ENCODE measurements at regions not wholly inside any gene's neighbourhood (a gene's known extent, or its start where the extent isn't known, plus 50 kb on each side); places are given as distances from the start of the nearest gene placed in this dataset.

DNA sequence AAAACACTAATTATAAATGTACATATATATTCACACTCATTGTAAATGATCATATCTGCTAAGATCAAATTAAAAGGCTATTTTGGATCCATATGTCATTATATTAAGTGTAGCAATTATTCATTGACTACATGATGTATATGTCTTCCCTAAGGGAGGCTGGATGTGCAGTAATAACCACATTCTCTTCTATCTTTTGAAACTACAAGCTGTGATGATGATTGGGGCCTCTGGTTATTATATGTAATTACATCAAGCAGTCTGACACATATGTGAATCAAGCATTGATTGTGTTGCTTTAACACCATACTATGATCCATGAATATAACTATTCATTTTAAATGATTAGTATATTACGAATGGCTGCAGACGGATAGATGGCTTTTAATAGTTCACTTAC, 1973.4 kb downstream of the SUCLG1 start:
- Mint-ChIP-seq H3K9me3 (peaks cover 4 to 18% of the 10 kb centered on the region in 2 donors), H3K4me1 (no peaks in the 10 kb centered on the region), H3K27me3 (ENCODE audit: low read depth in 2 of 2) (no peaks in the 10 kb centered on the region), H3K27ac (no peak overlapping the region), H3K36me3 (peaks cover 7% of the 10 kb centered on the region), H3K4me3 (no peak overlapping the region)
- no peak for ATAC-seq
- Histone ChIP-seq H3K36me3 (ENCODE audit: control insufficient read depth, insufficient read depth, low read length) (no peaks in the 10 kb centered on the region), H3K4me3 (ENCODE audit: low read length) (no peak overlapping the region), H3K9me3 (ENCODE audit: control insufficient read depth, insufficient read depth, low read length) (no peaks in the 10 kb centered on the region), H3K27ac (ENCODE audit: low read length) (no peak overlapping the region), H3K27me3 (ENCODE audit: control insufficient read depth, insufficient read depth, low read length) (no peaks in the 10 kb centered on the region), H3K4me1 (ENCODE audit: control insufficient read depth, insufficient read depth, low read length) (no peaks in the 10 kb centered on the region)
- 83% methylated on average over 1 of the region's 2 CpGs for WGBS (ENCODE audit: insufficient coverage)
- TF ChIP-seq, protein P1, sequence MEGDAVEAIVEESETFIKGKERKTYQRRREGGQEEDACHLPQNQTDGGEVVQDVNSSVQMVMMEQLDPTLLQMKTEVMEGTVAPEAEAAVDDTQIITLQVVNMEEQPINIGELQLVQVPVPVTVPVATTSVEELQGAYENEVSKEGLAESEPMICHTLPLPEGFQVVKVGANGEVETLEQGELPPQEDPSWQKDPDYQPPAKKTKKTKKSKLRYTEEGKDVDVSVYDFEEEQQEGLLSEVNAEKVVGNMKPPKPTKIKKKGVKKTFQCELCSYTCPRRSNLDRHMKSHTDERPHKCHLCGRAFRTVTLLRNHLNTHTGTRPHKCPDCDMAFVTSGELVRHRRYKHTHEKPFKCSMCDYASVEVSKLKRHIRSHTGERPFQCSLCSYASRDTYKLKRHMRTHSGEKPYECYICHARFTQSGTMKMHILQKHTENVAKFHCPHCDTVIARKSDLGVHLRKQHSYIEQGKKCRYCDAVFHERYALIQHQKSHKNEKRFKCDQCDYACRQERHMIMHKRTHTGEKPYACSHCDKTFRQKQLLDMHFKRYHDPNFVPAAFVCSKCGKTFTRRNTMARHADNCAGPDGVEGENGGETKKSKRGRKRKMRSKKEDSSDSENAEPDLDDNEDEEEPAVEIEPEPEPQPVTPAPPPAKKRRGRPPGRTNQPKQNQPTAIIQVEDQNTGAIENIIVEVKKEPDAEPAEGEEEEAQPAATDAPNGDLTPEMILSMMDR (IDR thresholded peaks at IDR 0.05) = no peak
- no peak for DNase-seq
- intact Hi-C loops (cut with micrococcal nuclease) = no loop called here

DNA sequence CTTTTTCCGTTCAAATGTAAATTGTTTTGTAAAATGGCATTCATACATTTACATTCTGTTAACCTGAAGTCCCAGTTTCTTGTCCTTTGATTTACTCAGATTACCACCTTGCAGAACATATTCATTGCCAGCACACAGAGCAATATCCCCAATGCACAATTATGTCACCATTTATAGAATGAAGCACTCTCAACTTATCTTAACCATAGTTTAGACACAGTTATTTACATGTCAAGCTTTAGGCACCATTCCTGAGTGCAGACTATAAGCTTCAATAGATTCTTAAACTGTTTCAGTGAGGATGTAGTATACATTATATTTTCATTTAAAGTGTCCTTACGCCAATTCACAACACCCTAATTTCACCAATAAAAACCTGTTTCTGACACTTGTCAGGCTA, 1977.9 kb downstream of the SUCLG1 start:
- no CpG with 5 or more reads among the region's 2 CpGs for WGBS (ENCODE audit: insufficient coverage)
- Mint-ChIP-seq H3K27me3 (ENCODE audit: low read depth in 2 of 2) (no peaks in the 10 kb centered on the region), H3K36me3 (peaks cover 7% of the 10 kb centered on the region), H3K4me1 (no peaks in the 10 kb centered on the region), H3K9me3 (peaks cover 6 to 28% of the 10 kb centered on the region in 2 donors), H3K4me3 (no peak overlapping the region), H3K27ac (no peak overlapping the region)
- intact Hi-C loops (cut with micrococcal nuclease) = no loop called here
- Histone ChIP-seq H3K36me3 (ENCODE audit: control insufficient read depth, insufficient read depth, low read length) (no peaks in the 10 kb centered on the region), H3K4me3 (ENCODE audit: low read length) (no peak overlapping the region), H3K9me3 (ENCODE audit: control insufficient read depth, insufficient read depth, low read length) (peaks cover 4% of the 10 kb centered on the region), H3K4me1 (ENCODE audit: control insufficient read depth, insufficient read depth, low read length) (no peaks in the 10 kb centered on the region), H3K27me3 (ENCODE audit: control insufficient read depth, insufficient read depth, low read length) (no peaks in the 10 kb centered on the region), H3K27ac (ENCODE audit: low read length) (no peak overlapping the region)
- TF ChIP-seq, protein P1 (IDR thresholded peaks at IDR 0.05) = no peak
- ATAC-seq (no peak), DNase-seq (no peak)

DNA sequence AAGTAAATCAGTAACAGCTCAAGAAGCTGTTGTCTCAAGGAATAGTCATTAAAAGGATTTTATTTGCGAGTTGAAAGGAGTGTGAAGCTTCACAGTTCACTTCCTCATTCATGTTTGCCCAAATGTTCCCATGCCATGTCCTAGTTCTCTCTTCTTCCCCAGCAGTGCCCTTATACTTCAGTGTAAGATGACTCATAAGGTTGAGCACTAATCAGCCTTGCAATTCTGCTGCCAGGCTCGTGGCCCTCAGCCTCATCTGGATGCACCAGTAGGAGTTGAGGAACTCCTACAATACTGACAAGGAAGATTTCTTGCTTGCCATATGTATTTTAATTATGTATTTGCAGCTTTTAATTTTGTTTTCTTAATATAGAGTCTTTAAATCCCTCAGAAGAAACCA, 1980.4 kb downstream of the SUCLG1 start:
- WGBS (ENCODE audit: insufficient coverage) = 70% methylated on average over 2 of the region's 2 CpGs
- Histone ChIP-seq H3K4me1 (ENCODE audit: control insufficient read depth, insufficient read depth, low read length) (no peaks in the 10 kb centered on the region), H3K36me3 (ENCODE audit: control insufficient read depth, insufficient read depth, low read length) (no peaks in the 10 kb centered on the region), H3K27ac (ENCODE audit: low read length) (no peak overlapping the region), H3K4me3 (ENCODE audit: low read length) (no peak overlapping the region), H3K27me3 (ENCODE audit: control insufficient read depth, insufficient read depth, low read length) (no peaks in the 10 kb centered on the region), H3K9me3 (ENCODE audit: control insufficient read depth, insufficient read depth, low read length) (peaks cover 7% of the 10 kb centered on the region)
- Mint-ChIP-seq H3K36me3 (no peaks in the 10 kb centered on the region), H3K27me3 (ENCODE audit: low read depth in 2 of 2) (no peaks in the 10 kb centered on the region), H3K4me1 (no peaks in the 10 kb centered on the region), H3K27ac (no peak overlapping the region), H3K9me3 (peaks cover 6 to 27% of the 10 kb centered on the region in 2 donors), H3K4me3 (no peak overlapping the region)
- no peak for DNase-seq
- no peak for ATAC-seq
- TF ChIP-seq, protein P1 (IDR thresholded peaks at IDR 0.05) = no peak
- intact Hi-C loops (cut with micrococcal nuclease) = no loop called here

DNA sequence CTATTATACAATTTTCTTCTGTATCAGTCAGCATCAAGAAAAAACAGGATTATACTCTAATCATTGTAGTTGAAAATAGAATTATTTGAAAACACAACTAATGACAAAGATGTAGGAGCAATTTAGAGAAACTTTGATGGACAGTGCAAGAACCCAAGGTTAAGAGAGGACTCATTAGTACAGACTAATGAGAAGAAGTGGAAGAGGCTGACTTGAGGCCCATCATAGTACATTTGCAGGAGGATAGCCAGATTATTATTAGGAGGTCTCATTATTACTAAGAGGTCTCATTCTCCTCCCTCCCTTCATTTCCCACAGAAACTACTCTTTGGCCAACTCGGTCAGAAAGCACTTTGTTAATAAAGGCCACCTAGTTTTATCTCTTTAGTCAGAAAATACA, 1983.0 kb downstream of the SUCLG1 start:
- H3K4me1 ChIP-seq (ENCODE audit: control insufficient read depth, insufficient read depth, low read length) = no peaks in the 10 kb centered on the region
- no peaks in the 10 kb centered on the region for H3K27me3 ChIP-seq (ENCODE audit: control insufficient read depth, insufficient read depth, low read length)
- no peaks in the 10 kb centered on the region for H3K36me3 Mint-ChIP-seq
- TF ChIP-seq, protein P1 (IDR thresholded peaks at IDR 0.05) = no peak
- no peak overlapping the region for H3K27ac Mint-ChIP-seq
- H3K27me3 Mint-ChIP-seq (ENCODE audit: low read depth in 2 of 2) = no peaks in the 10 kb centered on the region
- ATAC-seq = no peak
- H3K36me3 ChIP-seq (ENCODE audit: control insufficient read depth, insufficient read depth, low read length) = no peaks in the 10 kb centered on the region
- H3K4me3 Mint-ChIP-seq = no peak overlapping the region
- peaks cover 7% of the 10 kb centered on the region for H3K9me3 ChIP-seq (ENCODE audit: control insufficient read depth, insufficient read depth, low read length)
- peaks cover 10 to 27% of the 10 kb centered on the region in 2 donors for H3K9me3 Mint-ChIP-seq
- DNase-seq = no peak
- H3K4me1 Mint-ChIP-seq = no peaks in the 10 kb centered on the region
- WGBS (ENCODE audit: insufficient coverage) = no CpG with 5 or more reads among the region's 1 CpG
- no peak overlapping the region for H3K4me3 ChIP-seq (ENCODE audit: low read length)
- intact Hi-C loops (cut with micrococcal nuclease) = no loop called here
- no peak overlapping the region for H3K27ac ChIP-seq (ENCODE audit: low read length)

Data from natural killer cell (primary cell).